HG03354 (cell line): ENCODE measurements at regions not wholly inside any gene's neighbourhood (a gene's known extent, or its start where the extent isn't known, plus 50 kb on each side); places are given as distances from the start of the nearest gene placed in this dataset.
"Not testable (repeated sequence)": the region's sequence is repeated elsewhere in the genome, so short reads cannot be mapped to it uniquely, and the experiment has no call there.

Experiments
- ATAC-seq: cut with Tn5 transposase; IDR thresholded peaks from one replicate; pipeline ENCODE4 v1.9.1; 2021; ENCODE audit warnings: mild to moderate bottlenecking; ENCODE audit not compliant: unreplicated experiment, poor library complexity, severe bottlenecking

DNA sequence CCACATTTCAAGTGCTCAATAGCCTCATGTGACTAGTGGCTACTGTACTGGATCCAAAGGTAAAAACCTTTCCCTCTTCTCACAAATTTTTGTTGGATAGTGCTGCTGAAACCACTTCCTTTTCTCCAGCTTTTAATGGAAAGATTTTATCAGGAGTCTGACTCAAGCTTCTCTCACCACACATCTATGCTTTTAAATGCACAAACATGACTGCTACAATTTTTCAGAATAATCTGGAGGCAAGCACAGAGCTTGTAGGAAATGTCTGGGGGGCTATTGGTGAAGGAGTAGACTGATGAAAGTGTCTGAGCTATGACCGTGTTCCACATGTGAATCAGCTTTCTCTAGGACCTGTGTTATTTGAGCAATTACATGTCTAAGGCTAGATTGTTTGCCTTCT, 101.1 kb upstream of the FAT3 start:
- ATAC-seq: no peak

DNA sequence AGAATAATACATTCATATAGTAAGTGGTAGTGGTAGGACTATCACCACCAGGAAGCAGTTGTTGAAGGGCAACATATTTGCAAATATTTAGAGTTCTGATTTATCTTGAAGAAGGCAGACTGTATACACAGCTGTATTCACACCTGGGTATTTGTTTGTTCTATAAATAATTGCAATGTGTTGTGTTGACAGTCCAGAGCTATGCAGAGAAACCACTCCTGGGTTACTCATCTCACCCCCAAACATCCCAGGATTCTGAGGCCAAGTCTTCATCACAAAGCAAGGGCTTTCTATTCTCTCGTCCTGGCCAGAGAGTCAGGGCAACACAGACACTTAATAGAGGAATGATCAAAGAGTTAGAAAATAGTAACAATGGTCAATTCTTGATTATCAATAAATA, 102.1 kb upstream of the FAT3 start:
- no peak for ATAC-seq

- no peak for ATAC-seq
Observed at GRCh38 chr11:92111287-92111686, 113.3 kb upstream of the FAT3 start.

DNA sequence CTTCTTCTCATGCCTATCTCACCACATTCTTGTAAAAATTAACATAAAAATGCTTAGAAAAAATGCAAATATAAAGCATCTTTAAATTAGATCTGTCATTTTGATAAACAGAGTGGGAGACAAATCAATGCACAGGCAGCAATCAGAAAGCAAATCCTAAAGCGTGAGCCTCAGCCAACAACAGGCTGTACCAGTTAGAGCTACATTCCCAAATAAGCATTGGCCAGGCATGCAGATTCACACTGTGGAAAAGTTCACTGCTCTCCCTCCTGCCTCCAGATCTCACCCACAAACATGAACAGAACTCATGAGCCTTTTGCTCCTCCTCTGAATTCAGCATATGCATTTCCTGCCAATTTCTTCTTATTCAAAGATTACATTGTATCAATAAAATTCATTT, 115.2 kb upstream of the FAT3 start:
- no peak for ATAC-seq

DNA sequence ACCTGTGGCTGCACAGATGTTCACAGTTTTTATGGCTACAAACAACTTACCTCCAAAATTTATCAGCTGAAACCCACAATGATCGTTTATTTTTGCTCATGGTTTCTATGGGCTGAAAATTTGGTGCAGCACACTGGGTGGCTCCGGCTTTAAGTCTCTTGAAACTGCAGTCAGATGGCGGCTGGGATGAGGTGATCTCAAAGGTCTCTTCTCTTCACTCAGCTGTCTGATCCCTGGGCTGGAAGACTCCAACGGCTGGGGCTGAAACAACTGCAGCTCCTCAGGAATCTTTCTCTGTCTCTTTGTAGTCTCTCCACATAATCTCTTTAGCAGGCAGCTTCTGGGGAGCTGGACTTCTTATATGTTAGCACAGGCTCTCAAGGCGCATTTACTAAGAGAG, 117.3 kb upstream of the FAT3 start:
- no peak for ATAC-seq

- ATAC-seq: no peak
Observed at GRCh38 chr11:92104349-92104748, 120.3 kb upstream of the FAT3 start.

GRCh38 chr11:92101920-92102319, 122.7 kb upstream of the FAT3 start:
- no peak for ATAC-seq

- ATAC-seq: no peak
Observed at GRCh38 chr11:92099183-92099582, 125.4 kb upstream of the FAT3 start.

DNA sequence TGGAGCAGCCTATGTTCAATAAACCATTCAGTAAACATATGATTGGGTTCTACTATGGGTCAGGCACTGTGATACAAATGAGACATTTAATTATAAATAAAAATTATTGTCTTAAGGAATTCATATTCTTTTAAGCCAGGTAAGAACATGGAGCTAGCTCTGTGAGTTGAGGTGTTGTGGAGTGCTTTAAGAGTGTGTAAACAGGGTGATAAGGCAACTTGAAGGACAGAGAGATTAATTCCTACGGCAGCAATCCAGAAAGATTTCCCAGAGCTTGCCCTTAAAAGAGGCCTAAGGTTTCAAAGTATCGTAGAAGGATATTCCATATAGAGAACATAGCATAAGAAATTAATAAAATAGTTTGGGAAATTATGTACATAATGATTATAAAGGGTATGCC, 126.4 kb upstream of the FAT3 start:
- no peak for ATAC-seq

GRCh38 chr11:92087725-92088537, 136.7 kb upstream of the FAT3 start:
- ATAC-seq: no peak

DNA sequence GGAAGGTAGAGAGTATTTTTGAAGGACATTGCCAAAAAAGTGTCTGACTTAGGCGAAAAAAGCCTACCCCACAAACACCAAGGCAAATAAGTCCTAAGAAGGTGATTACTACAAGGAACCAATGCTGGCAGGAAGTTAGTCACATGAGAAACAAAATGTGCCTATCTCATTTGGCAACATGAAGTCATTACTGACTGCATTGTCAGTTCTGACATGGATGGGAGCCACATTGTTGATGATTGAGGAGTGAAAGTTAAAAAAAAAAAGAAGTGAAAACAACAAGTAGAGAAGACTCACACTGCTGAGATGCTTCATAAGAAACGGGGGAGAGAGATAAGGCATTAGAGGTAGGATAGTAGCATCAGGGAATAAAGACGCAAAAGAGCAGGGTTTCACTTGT, 141.5 kb upstream of the FAT3 start:
- no peak for ATAC-seq

DNA sequence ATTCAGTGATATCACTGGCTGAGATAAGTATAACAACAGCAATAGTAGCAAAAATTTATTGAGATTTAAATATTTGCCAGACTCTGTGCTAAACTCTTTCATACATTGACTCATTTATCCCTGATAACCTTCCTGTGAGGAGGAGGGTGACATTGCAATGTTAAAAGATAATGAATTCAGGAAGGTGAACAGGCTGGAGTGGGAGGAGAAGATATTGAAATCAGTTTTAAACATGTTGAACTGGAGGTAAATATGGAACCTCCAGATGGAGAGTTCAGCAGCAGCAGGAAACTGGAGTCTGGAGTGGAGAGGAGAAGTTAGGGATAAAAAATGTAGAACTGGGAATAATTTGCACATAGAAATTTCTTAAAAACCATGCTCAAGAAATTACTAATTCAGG, 142.0 kb upstream of the FAT3 start:
- no peak for ATAC-seq

DNA sequence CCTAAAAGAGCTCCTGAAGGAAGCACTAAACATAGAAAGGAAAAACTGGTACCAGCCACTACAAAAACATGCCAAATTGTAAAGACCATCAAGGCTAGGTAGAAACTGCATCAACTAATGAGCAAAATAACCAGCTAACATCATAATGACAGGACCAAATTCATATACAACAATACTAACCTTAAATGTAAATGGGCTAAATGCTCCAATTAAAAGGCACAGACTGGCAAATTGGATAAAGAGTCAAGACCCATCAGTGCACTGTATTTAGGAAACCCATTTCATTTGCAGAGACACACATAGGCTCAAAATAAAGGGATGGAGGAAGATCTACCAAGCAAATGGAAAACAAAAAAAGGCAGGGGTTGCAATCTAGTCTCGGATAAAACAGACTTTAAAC, 150.1 kb upstream of the FAT3 start:
- ATAC-seq: not testable (repeated sequence)

- ATAC-seq: no peak
Observed at GRCh38 chr11:92071660-92072059, 153.0 kb upstream of the FAT3 start.

DNA sequence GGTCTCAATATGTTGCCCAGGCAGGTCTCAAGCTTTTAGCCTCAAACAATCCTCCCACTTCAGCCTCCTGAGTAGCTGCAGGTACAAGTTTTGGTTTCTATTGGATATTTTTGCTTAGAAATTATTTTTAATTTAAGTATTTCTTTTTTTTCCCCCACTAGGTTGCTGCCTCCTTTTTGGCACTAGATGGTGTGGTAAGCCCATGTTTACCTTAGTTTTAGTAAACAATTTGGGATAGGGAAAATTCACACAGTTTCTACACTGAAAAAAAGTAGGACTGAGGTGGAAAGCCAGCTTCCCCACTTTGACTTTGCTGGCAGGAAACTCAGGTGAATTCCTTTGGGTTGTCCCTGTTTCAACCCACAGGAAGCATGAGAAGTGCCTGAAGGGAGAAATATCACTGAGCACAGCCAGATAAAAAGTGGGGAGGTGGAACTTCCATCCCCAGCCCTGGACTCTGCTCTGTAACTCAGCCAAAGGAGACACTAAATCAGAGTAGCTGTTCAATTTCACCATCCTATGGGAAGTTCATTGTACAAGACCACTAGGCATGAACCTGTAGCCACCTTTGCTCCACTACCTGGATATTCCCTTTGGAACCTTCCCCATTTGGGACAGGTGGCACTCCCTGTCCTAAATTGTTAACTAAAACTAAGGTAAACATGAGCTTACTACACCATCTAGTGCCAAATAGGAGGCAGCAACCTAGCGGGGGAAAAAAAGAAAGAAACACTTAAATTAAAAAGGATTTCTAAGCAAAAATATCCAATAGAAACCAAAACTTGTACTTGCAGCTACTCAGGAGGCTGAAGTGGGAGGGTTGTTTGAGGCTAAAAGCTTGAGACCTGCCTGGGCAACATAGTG, 154.4 kb upstream of the FAT3 start:
- ATAC-seq: no peak

- no peak for ATAC-seq
Observed at GRCh38 chr11:92067016-92067415, 157.6 kb upstream of the FAT3 start.

DNA sequence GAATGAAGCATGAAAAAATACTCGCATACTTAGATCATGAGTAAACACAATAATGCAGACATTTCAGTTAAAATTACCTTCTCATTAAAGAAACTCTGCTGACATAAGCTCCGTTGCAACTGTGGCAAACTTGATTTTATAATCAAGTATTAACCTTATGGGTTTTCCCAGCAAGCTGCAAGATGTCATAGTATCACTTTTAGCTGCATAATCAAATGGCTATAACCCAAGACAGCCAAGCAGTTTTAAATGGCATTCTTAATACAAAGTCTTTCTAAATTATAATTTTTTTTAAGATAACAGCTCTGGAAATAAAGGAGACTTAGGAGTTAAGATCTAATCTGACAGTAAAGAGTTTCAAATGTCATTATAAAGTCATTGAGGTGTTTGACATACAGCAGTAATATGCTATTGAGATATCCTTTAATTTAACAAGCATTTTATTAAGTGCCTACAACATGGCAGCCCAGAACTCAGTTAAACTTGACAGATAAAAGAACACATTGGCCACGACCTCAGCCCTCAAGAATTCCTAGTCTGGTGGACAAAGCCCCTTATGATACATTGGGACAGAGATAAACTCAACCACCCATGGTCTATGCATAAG, 163.1 kb upstream of the FAT3 start:
- no peak for ATAC-seq

DNA sequence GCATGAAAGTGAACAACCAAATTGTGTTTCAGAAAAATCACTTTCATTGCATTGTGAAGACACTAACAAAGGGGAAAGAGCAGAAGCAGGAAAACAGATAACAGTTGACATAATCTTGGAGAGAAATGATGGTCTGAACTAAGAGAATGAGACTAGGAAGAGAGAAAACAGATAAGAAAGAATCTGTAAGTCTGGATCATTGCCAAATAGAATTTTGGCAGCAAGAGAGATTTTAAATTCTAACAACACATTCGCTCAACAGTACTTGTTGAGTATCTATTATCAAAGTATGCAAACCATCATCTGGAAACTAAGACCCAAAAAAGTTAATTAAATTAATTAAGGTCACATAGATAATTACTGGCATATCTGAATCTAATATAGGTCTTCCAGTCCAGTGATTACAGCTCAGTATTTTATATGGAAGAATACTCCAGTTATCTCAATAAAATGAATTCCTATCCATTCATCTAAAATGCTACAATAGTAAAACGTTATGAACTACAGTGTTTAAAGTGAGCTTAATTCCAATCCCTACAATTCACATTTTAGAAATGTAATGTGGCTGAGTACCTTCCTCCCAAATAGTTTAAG, 166.7 kb upstream of the FAT3 start:
- no peak for ATAC-seq

DNA sequence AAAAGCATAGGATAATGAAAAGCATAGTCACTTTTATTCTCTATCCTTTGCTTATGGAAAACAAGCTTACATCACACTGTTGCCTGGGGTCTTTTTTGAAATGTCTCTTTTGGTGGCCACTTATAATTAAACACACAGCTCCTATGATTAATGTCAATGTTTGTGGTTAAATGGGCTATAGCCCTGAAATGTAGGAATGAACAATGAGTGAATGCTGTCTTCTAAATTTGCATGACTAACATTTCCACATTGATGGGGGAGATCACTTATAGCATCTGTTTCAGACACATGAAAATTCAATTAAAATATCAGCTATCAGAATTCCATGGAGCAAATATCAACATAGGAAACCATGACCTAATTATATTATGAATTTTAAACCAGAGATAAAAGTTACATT, 171.4 kb upstream of the FAT3 start:
- no peak for ATAC-seq

DNA sequence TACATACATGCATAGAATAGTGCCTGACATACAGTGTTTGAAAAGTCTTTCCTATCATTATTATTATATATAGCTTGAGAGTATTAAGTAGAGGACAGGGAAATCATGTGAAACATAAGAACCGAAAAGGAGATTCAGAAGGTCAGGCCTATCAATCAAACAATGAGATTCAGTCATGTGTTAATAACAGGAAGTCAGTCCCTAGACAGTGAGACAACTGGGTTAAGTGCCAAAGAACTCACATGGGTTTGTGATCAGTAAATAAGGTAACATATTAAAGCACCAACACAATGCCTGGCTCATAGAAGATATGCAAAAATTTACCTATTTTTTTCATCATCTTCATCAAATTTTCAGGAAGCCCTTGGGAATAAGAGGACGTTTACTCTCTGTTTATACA, 174.3 kb upstream of the FAT3 start:
- no peak for ATAC-seq
